C4-2B (cell line): ENCODE measurements at regions not wholly inside any gene's neighbourhood (a gene's known extent, or its start where the extent isn't known, plus 50 kb on each side); places are given as distances from the start of the nearest gene placed in this dataset.

ENCODE experiments used
- H3K27ac ChIP-seq: fragments of 450-650 bp; 2 replicates; pipeline ENCODE4 v1.5.1; 2017
- CTCF ChIP-seq: fragments of 450-650 bp; conservative IDR thresholded peaks from 2 replicates; pipeline ENCODE4 v1.5.1; 2017; ENCODE audit warnings: mild to moderate bottlenecking
- ZFX ChIP-seq: fragments of 450-650 bp; IDR thresholded peaks from 2 replicates; pipeline ENCODE4 v1.6.1; 2017

GRCh38 chr13:22387899-22388298 is 717.0 kb downstream of the FGF9 start:
- H3K27ac ChIP-seq, result no peak overlapping the region
- TF ChIP-seq ZFX (no peak), CTCF (no peak)

GRCh38 chr13:22399801-22400420 is 729.0 kb downstream of the FGF9 start:
- no peak overlapping the region for H3K27ac ChIP-seq
- TF ChIP-seq ZFX (no peak), CTCF (no peak)

GRCh38 chr13:22402682-22403081 is 731.8 kb downstream of the FGF9 start:
- TF ChIP-seq CTCF (no peak), ZFX (no peak)
- no peak overlapping the region for H3K27ac ChIP-seq

- no peak overlapping the region for H3K27ac ChIP-seq
- TF ChIP-seq CTCF, result no peak
- no peak for TF ChIP-seq ZFX
Measured at GRCh38 chr13:22403144-22403543, 732.3 kb downstream of the FGF9 start.

GRCh38 chr13:22405891-22406290 is 735.0 kb downstream of the FGF9 start:
- TF ChIP-seq ZFX (no peak), CTCF (no peak)
- H3K27ac ChIP-seq, result no peak overlapping the region

GRCh38 chr13:22412452-22412851 is 741.6 kb downstream of the FGF9 start:
- H3K27ac ChIP-seq, result no peak overlapping the region
- TF ChIP-seq CTCF, result no peak
- TF ChIP-seq ZFX, result no peak

GRCh38 chr13:22422023-22422422 is 751.1 kb downstream of the FGF9 start:
- no peak for TF ChIP-seq CTCF
- TF ChIP-seq ZFX, result no peak
- no peak overlapping the region for H3K27ac ChIP-seq
